HG03039 (cell line): ENCODE measurements at regions not wholly inside any gene's neighbourhood (a gene's known extent, or its start where the extent isn't known, plus 50 kb on each side); places are given as distances from the start of the nearest gene placed in this dataset.
"Not testable (repeated sequence)": the region's sequence is repeated elsewhere in the genome, so short reads cannot be mapped to it uniquely, and the experiment has no call there.

Source experiments
- ATAC-seq: cut with Tn5 transposase; IDR thresholded peaks from one replicate; pipeline ENCODE4 v1.9.1; 2021; ENCODE audit warnings: mild to moderate bottlenecking, moderate library complexity; ENCODE audit not compliant: unreplicated experiment

DNA sequence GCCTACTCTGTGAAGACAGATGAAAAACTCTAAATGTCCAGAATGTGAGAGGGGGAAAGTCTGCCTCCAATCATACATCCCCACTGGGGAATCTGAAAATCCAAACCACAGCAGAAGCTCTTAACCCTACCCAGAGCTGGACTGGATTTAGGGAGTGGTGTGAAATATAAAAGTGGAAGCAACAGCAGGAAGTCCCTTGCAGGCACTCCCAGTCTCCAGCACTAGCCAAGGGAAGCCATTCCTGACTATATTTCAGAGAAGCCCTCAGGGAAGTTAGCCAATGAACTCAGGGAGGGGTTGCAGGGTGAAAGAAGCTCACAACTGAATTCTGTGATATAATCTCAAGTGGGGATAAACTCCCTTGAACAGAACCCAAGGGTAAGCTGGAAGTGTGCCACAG is 51.5 kb downstream of the CRPPA start:
- ATAC-seq, result no peak

DNA sequence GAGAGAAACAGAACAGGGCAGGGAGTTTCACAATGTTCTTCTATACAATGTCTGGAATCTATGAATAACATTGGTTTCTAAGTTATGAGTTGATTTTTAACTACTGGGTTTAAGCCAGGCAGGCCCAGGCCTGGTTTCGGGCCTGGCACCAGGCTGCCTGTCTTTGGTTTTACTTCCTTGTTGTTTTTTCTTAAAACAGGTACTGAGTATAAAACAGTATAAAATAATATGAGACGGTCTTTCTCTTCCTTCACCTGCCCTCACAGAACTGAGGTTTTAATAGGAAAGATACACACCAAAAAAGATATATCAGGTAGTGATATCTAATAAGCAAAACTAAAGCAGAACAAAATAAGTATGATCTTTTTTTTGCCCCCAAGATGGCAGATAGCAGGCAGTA is 52.0 kb downstream of the CRPPA start:
- not testable (repeated sequence) for ATAC-seq

DNA sequence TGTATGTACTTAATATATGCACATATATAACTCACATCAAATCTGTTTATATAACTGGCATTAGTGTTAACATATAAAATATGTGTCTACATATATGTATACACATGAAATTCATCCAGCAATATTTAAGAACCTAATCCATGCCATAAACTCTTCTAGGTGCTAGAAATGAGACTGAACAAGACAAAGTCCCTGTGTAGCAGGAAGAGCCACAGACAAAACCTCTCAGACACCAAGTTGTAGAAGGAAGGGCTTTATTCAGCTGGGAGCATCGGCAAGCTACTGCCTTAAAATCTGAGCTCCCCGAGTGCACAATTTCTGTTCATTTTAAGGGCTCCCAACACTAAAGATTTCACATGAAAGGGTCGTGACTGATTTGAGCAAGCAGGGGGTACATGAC is 52.5 kb downstream of the CRPPA start:
- no peak for ATAC-seq

DNA sequence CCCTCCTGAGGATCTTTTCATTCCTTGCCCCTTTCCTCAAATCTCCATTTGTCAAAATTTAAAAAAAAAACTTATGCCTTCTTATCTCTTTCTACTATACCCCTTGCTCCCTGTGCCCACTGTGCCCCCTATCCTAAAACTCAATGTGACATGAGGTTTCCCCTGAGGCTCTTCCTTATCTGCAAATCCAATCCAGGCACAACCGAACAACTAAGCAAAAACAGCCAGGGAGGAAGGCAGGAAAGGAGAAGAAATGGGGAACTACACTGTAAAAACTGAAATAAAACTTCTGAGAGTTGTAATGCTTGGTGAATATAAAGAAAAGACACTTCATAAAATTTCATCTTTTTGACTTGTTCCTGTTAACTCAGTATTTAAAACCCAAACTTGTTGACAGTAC is 54.2 kb downstream of the CRPPA start:
- ATAC-seq, result no peak

DNA sequence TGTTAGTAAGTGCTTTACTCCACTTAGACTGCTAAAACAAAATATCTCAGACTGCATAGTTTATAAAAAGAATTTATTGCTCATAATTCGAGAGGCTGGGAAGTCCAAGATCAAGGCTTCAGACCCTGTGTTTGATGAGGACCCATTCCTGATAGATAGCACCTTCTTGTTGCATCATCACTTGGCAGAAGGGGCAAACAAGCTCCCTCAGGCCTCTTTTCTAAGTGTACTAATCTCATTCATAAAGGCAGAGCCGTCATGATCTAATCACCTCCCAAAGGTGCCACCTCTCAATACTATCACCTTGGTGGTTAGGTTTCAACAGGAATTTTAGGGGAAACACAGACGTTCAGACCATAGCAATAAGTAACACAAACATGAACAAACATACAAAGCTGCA is 55.4 kb downstream of the CRPPA start:
- ATAC-seq, result no peak

DNA sequence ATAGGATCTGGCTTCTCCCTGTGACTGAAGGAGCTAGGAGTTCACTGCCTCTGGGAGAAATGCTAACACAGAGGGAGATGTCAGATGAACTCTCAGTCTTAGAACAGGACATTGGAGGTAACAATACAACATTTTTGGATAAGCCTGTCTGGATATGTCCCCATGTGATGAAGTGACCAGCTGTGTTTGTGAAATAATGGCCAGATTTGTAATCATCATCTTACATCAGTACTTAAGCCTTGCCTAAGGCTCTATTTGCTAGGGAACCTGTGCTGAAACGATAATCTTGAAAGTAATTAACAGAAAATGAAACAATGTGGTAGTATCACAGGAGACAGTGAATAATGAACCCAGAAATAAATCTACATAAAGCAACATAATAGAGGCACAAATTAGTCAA is 56.2 kb downstream of the CRPPA start:
- no peak for ATAC-seq

DNA sequence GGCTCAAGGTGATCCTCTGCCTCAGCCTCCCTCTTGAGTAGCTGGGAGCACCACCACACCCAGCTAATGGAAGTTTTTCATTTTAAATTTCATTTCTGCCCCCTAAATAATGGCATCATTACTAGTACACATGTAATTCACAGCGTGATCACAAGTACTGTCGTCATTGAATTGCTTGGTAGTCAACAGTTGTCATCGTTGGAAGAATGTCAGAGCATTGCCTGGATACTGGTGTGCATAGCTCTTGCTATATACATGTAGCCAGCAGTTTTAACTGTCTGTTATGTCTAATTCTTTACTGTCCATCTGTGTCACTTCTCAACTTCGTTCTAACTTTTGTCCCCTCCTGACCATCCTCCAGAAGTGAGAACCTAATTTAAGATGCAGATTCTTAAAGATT is 62.1 kb downstream of the CRPPA start:
- no peak for ATAC-seq

DNA sequence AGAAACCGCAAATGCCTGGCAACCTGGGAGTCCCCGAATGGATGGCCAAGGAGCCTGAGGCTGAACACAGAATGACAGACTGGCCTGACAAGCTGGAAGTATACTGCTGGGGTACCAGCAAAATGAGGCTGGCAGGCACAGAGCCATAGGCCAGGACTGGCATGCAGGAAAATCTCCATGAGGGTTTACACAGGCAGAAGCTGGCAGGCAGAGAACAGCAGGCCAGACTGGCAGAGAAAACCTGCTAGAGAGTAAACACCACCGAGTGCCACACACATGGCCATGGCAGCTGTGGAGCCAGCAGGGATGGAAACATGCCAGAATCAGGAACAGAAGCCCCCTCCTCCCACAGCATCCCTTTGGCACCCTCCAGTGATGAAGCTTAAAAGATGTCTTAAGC is 63.4 kb downstream of the CRPPA start:
- no peak for ATAC-seq

DNA sequence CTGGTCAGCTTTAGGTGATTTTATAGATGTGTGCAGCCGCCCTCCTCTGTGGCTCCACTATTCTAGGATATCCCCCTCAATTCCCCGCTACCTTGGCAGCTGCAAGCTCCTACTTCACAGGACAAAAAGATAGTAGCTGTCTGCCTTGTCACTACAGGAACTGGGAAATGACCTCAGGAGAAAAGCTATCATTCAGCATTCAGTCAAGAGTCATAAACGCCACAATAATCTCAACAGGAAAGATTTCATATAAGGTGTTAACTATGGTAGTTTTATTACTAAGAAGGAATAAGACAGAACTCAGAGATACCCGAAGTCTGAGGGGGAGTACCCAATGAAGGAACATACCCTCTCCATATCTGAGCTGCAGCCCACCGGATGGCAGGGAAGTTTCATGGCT is 63.9 kb downstream of the CRPPA start:
- ATAC-seq, result no peak

DNA sequence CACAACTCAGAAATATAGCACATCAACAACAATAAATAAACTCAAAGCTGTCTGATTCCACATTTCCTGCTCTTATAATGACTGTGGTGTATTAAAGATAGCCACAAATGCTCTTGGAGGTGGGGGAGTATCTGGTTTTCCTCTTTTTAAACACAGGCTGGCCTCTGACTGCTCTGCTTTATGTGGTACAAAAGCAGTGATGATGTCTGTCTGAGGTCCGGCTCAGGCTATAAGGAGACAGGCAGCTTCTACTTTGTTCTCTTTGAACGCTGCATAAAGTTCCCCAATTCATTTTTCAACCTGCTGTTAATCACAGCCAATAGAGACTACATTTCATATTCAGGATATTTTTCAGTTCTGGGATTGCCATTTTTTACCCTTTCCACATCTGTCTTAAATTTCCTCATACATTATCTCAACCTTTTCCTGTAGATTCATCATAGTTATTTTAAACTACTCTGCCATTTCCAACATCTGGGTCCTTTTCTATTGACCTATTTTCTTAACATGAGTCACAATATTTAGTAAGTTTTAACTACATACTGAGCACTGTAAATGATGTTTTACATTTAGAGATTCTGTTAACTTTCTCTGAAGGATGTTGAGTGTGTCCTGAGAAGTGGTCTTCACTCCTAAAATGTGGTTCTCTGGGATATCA is 64.9 kb downstream of the CRPPA start:
- ATAC-seq, result no peak

DNA sequence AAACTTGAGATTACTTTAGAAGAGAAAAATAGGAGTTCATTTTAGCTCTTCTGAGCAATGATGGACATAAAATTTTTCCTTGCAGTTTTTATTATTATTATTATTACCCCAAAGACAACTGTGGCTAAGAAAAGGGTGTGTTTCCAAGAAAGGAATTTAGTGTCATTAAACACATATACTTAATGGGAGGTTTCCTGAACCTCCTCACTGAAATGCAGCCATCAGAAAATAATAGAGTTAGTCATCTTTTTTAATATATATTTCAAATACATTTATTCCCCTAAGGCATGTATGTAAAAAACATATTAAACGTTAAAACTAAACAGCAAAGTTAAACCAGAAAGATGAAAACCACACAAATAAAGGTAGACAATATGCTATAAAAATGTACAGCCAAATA is 66.8 kb downstream of the CRPPA start:
- no peak for ATAC-seq

DNA sequence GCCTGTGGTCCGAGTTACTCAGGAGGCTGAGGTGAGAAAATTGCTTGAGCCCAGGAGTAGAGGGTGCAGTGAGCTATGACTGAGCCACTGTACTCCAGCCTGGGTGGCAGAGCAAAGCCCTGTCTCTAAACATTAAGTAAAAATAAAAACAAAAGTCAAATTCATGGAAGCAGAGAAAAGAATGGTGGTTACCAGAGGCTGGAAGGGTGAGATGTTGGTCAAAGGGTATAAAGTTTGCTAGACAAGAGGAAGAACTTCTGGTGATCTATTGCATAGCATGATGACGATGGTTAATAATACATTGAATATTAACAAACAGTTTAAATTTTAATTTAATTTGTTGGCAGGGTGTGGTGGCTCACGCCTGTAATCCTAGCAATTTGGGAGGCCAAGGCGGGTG is 68.1 kb downstream of the CRPPA start:
- no peak for ATAC-seq

DNA sequence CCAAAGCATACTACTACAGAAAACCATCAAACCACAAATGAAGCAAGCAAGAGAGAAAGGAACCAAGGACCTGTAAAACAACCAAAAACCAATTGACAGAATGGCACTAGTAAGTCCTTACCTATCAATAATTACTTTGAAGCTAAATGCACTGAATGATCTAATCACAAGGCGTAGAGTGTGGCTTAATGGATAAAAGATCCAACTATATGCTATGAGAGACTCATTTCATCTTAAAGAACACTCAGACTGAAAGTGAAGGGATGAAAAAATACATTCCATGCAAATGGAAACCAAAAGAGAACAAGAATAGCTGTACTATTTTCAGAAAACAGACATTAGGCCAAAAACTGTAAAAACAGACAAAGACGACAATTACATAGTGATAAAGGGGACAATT is 70.7 kb downstream of the CRPPA start:
- ATAC-seq, result peak; percentile 61

DNA sequence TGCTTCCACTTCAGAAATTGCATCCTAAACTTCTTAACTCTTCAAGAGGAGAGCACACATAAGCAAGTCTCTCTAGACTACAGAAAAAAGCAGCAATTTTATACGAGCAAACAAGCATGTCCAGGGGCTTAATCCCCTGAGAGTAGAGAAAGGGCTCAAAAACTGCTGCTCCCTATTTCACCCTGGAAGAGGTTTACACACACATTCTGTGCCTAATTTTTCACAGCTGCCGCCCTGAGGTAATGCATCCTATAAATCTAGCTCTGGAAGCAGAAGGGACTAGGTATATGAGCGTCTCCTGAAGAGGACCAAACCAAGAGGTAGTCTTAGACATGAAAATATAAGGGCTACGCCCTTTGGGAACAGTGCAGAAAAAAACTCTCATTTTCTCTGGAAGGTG is 73.1 kb downstream of the CRPPA start:
- ATAC-seq, result no peak

DNA sequence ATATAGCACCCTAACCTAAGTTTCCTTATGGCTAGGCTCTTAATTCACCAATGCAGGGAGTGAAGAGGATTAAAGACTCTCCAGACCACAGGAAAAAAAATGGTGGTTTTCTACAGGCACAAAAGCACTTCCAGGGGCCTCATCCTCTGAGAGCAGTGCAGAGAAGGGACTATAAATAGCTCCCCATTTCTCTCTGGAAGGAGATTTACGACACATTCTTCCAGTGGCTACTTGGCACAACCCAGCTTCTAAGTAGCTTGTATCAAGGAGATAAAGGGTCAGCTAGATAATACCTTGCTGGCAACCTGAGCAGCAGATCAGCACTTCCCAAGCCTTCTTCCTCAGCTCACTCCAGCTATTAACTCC is 73.5 kb downstream of the CRPPA start:
- ATAC-seq, result no peak

DNA sequence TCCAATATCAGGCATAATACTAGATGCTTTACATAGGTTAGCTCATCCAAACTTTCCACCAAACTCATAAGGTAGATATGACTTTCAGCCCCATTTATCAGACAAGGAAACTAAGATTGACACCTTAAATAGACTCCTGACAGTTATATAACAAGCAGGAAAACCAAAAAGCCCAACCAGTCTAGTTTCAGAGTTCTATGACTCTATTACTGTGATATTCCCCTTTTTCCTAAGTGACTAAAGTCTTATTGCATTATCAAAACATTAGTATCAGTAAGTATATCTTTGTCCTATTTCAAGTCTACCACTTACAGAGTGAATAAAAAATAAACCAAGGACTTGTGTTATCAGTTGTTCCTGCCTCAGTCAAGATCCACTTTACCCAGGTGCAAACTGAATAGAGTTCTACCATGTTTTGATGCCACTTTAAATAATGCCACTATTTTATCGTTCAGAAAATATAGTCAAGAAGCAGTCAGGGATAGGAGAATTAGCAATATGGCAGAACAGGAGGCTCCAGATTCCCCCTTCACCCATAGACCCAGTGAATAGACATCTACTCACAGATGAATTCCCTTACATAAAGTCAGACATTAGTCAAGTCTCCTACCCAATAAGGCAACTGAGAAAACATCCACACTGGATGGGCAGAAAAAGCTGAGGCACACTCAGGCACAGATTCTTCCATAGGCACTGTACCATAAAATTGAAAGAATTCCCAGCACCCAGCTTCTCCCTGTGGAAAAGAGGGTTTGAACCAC is 74.1 kb downstream of the CRPPA start:
- no peak for ATAC-seq

DNA sequence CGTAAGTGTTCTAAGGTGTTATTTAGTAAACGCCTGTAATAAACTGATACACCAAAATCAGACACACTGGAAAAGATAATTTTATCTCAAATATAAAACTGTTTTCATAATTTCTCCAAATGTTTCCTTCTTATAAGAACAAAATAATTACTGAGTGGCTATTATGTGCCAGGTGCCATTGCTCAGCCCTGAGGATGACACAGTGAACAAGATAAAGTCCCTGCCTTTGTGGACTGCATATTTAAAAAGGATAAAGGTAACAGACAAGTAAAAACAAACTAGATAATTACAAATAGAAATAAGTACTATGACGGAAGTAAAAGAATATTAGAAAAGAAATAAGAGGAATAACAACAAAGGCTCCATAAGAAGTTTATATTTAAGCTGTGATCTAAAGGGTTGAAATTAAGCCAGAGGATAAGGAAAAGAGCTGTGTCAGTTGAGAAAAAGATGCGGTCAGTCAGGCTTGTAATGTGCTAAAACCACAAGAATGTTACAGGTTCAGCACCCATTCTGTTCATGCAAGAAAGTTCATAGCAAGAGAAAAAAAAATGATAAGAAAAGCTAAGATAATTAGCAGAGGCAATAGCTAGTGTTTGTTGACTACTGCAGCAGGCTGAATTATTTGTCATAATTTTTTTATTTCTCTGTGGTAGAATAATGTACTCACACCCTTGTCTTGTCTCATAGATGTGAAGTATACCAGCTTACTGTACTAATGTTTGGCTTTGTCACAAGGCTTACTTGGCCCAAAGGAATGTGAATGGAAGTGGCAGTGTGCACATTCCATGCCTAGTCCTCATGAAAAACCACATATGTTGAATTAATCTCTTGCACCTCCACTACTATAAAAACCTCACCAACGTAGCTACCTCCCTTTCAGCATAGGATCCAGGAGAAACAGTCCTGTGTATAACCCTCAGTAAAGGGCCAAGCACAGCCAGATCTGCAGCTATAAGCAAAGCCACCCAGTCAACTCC is 75.1 kb downstream of the CRPPA start:
- no peak for ATAC-seq

DNA sequence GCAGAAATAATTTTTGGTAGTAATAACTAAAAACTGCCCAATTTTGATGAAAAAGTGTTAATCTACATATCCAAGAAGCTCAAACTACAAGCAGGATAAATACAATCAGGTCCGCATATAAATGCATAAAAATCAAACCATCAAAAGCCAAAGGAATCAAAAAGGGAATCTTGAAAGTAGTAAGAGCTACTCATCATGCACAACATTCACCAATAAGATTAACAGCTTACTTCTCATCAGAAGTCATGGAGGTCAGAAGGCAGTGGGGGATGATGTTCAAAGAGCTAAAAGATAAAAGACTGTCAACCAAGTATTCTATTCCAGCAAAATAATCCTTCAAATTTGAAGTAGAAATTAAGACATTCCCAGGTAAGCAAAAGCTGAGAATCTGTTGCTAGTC is 76.4 kb downstream of the CRPPA start:
- ATAC-seq, result no peak

DNA sequence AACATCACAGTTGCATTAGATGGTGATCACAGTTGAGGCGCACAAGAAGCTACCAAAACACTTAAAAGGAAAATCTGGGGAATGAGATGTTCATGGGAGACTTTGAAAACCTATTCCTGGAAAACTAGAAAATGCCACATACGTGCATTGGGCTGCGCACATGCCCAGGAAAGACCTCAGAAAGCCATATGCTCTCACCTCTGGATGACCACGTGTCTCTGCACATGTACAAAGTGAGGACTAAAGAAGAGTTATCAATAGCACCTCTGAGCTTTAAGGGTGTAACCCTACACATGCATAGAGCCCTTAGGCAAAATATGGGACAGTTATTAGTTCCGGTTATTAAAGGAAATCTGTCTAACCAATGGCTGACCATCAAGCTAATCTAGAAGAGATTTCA is 77.7 kb downstream of the CRPPA start:
- no peak for ATAC-seq

DNA sequence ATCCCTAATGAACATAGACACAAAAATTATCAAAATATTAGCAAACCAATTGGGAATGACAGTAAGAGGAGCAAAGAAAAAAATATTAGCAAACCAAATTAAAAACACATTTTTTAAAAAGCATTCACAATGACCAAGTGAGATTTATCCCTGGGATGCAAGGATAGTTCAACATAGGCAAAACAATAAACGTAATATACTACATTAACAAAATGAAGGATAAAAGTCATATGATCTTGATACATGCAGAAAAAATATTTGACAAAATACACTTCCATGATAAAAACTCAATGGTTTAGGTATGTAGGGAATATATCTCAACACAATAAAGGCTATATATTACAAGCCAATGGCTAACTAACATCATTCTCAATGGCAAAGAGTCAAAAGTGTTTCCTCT is 83.3 kb downstream of the CRPPA start:
- ATAC-seq, result no peak

DNA sequence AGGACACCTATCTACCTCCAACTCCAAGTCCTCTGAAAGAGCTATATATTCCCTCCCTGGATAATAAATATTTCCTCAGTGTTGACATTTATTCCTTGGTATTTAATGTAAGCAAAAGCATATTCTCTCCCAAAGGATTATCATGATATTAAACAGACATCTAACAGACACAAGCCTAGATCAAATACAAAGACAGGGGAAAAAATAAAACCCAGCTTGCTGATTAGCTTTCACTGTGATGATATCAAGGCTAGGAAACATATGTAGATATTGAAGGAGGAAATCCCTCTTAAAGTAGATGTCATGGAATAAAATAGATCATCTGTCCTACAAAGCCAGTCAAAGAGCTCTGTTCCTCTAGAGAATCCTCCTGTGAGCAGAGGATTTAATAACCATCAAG is 95.2 kb downstream of the CRPPA start:
- no peak for ATAC-seq

DNA sequence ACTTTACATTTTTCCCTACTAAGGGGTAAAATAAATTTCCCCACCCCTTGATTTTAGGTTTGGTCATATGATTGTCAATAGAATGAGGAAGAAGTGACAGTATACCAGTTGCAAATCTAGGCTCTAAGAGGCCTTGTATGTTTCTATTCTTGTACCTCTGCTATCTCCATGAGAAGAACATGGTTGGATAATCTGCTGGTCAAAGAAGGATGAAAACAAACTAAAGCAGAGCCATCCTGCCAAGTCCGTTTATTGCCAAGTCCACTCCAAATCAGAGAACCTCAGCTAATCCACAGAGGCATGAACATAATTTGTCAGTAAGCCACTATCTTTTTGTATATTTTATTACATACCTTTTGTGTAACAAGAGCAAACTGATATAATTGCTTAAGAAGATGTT is 98.0 kb downstream of the CRPPA start:
- no peak for ATAC-seq
